HG03159 (cell line): ENCODE measurements at regions not wholly inside any gene's neighbourhood (a gene's known extent, or its start where the extent isn't known, plus 50 kb on each side); places are given as distances from the start of the nearest gene placed in this dataset.

Experiments
- ATAC-seq: cut with Tn5 transposase; IDR thresholded peaks from one replicate; pipeline ENCODE4 v1.9.1; 2021; ENCODE audit warnings: mild to moderate bottlenecking, moderate library complexity; ENCODE audit not compliant: unreplicated experiment

- ATAC-seq: no peak
Observed at GRCh38 chr10:131762789-131763696, 137.8 kb upstream of the PPP2R2D start.

DNA sequence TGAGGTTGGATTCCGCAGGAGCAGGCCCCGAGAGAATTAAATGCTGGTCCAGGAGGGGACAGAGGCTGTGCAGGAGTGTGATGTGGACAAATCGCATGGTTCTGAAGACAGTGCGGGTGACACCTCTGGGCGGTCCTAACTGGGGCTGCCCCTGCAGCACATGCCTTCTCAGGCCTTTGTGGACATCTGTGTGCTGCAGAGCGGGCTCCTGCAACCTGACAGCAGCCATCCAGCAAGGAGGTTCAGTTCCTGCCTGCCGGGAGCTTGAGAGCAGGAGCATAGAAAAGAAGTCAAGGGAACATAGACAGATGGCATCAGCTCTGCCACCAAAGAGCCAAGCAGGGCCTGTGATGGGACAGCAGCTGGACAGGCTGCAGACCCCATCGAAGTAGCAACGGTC, 135.9 kb upstream of the PPP2R2D start:
- no peak for ATAC-seq

DNA sequence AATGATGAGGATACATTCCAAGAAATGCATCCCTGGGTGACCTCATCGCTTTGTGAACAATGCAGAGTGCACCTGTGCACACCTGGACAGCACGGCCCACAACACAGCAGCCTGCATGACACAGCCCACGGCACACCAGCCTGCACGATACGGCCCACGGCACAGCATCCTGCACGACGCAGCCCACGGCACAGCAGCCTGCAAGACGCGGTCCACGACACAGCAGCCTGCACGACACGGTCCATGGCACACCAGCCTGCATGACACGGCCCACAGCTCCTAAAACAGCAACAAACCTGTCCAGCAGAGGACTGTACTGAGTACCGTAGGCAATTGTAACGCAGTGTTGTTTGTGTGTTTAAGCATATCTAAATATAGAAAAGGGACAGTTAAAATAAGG, 134.7 kb upstream of the PPP2R2D start:
- ATAC-seq: no peak

GRCh38 chr10:131767716-131768115, 133.1 kb upstream of the PPP2R2D start:
- no peak for ATAC-seq

GRCh38 chr10:131769571-131770410, 131.0 kb upstream of the PPP2R2D start:
- ATAC-seq: no peak

- ATAC-seq: no peak
Observed at GRCh38 chr10:131770946-131771633, 129.7 kb upstream of the PPP2R2D start.

GRCh38 chr10:131771634-131772358, 129.0 kb upstream of the PPP2R2D start:
- ATAC-seq: no peak

- ATAC-seq: no peak
Observed at GRCh38 chr10:131772441-131772840, 128.4 kb upstream of the PPP2R2D start.

DNA sequence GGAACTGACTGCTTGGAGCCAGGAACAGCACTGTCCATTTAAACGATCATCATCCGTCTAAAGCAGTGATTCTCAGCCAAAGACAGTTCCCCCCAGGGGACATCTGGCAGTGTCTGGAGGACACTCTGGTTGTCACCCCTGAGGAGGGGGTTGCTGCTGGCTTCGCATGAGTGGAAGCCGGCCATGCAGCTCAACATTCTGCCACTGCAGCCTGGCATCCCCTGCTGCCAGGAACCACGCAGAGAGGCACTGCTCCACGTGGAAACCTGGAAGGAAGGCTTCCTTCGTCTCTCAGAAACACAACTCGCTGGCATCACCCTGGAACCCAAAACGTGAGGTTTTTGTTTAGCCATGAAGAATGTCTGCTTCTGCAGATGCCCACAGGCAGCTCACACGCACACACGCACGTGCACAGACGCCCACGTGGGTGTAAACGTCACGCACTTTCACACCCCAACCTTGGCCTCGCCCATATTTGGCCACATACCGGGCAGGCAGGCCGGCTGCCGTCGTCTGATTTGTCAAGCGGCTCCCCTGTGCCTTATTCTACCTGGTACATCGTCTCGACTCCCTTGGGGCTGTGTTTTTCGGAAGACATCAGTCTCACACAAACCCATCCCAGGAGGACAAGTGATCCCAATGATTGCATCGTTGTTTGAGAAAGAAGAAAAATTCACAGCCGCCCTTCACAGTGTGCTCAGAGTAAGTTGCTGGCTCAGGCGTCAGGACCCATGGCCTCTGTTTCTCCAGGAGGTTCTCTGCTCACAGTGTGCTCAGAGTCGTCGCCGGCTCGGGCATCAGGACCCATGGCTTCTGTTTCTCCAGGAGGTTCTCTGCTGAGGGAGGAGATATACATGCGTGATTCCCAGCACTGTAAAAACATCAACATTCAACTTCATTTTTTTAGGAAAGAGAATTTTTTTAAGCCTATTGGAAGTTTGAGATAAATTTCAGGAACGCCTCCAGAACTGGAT, 127.2 kb upstream of the PPP2R2D start:
- no peak for ATAC-seq

DNA sequence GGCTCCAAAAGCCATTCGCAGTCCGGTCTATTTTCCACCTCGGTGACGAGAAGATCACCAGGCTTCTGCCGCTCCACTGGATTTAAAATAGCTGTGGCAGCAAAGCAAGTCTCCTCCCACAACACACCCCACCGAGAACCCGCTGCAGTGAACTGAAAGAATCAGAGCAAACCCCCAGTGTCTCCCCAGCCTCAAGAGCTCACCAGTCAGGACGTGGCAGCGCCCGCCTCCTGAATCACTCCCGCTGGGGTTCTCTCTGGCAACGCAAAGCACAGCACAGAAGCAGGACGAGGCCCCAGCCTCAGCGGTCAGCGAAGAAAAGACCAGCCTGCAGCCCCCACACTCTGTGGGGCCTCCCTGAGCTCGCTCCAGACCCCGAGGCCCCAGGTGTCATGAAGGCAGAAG, 126.1 kb upstream of the PPP2R2D start:
- no peak for ATAC-seq

GRCh38 chr10:131775433-131775832, 125.4 kb upstream of the PPP2R2D start:
- no peak for ATAC-seq

GRCh38 chr10:131775833-131776232, 125.0 kb upstream of the PPP2R2D start:
- ATAC-seq: no peak

DNA sequence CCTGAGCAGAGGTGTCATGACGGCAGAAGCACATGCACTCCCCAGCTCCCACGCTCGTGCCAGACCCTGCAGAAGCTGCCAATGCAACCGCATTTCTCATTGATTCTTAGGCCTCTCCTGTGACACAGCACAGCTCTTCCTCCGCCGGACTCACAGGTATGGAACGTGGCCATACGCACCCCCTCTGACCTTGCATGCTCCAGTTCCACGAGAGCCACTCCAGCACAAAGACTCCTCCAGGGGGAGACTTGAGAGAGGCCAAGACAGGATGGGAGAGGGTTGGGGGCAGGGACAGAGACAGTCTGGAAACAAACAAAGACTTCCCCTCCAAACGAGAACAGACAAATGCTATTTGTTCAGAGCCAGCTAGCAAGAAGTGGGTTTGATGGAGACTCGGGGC, 124.3 kb upstream of the PPP2R2D start:
- no peak for ATAC-seq

DNA sequence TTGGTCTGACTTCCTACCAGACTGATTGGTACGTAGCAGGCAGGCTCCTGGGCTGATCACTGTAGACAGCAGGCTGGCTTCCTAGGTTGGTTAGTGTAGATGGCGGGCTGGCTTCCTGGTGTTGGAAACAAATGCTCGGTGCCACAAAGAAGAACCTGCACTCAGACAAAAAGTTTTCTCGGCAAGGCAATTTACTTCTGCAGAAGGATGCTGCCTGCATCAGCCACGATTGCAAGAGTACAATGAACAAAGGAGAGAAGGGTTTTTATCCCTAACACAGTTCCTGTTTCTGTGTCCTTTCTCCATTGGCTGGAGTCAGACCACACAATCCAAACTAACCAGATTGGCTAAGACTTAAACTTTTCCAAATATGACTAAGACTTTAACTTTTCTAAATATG, 123.6 kb upstream of the PPP2R2D start:
- ATAC-seq: no peak

DNA sequence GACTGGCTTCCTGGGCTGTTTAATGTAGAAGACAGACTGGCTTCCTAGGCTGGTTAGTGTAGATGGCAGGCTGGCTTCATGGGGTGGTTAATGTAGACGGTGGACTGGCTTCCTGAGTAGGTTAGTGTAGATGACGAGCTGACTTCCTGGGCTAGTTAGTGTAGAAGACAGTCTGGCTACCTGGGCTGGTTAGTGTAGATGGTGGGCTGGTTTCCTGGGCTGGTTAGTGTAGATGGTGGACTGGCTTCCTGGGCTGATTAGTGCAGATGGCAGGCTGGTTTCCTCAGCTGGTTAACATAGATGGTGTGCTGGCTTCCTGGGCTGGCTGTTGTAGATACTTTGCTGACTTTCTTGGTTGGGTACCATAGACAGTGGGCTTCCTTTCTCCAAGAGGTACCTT, 122.9 kb upstream of the PPP2R2D start:
- ATAC-seq: no peak

DNA sequence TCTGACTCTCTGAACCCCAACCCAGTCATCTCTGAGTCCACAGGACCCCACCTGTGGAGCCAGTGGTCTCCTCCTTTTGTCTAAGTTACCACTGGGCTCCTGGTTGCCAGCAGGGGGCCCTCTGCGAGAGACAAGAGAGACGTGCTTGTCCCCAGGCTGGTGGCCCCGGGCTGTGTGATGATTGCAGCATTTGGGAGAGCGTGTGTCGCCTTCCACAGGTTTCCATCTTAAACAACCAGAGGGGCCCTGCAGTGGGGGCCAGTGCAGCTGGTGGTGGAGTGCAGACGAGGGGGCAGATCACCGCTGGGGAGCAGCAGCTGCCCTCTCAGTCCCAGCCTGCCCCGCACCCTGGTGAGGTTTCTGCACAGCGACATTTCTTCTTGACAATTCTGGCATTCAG, 122.4 kb upstream of the PPP2R2D start:
- no peak for ATAC-seq

DNA sequence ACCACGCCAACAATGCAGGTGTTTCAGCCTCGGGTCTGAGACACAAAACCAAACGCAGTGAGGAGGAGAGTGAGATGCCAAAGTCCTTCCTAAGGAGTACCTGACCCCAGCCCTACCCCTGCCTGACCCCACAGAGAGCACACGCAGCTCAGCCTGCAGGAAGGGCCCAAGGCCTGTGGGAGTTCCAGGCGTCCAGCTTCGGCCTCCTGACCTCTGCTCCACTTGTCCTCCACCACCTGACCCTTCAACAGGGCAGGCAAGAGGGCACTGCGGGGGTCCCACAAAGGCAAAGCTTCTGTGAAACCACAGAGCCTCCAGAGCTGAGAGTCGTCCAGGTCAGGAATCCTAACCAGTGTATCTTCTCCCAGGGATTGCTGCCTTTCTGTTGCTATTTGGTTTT, 122.0 kb upstream of the PPP2R2D start:
- no peak for ATAC-seq

DNA sequence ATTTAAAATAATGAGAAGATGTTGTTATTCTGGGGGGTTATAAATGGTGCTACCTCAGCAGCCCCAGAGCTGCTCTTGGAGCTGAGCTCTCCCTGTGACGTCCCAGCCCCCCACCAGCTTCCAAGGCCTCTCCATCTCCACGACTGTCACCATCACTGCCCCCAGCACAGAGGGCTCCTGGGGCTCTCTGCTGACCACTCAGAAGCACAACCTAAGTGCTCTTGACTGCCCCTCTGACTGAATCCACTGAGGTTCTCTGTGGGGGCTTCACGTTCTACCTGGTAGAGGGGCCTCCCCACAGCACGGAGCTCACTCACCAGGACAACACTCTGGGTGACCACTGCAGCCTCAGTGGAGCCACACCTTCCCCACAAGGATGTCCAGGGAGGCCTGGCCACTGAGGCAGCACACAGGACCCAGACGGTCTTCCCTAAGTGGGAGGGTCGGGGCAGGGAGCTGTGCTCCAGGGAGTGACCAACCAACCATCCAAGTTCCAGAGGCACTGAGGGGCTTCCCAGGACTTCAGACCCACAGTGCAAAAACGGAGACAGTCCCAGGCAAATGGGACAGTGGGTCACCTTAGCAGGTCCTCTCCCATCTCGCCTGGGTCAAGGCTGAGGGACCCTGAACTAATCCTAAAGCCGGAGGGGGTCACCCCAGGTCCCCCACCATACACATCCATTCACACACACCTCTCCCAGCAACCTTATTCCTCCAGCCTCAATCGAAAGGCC, 121.0 kb upstream of the PPP2R2D start:
- ATAC-seq: no peak

- ATAC-seq: no peak
Observed at GRCh38 chr10:131781076-131781475, 119.7 kb upstream of the PPP2R2D start.
